Dedifferentiated amniotic fluid mesenchymal stem cell (primary cell): ENCODE measurements at regions not wholly inside any gene's neighbourhood (a gene's known extent, or its start where the extent isn't known, plus 50 kb on each side); places are given as distances from the start of the nearest gene placed in this dataset.
"Not testable (repeated sequence)": the region's sequence is repeated elsewhere in the genome, so short reads cannot be mapped to it uniquely, and the experiment has no call there.

Experiments used
- DNase-seq: peaks from one replicate; pipeline ENCODE4 v3.0.0-alpha.2; 2016; ENCODE audit errors: extremely low spot score

GRCh38 chr11:10955616-10956015 is 97.8 kb upstream of the ZBED5 start:
- DNase-seq = no peak

GRCh38 chr11:10954184-10954583 is 96.3 kb upstream of the ZBED5 start:
- DNase-seq = no peak

GRCh38 chr11:10952872-10953271 is 95.0 kb upstream of the ZBED5 start:
- DNase-seq = no peak

- DNase-seq = not testable (repeated sequence)
Observed at GRCh38 chr11:10947935-10948334, 90.1 kb upstream of the ZBED5 start.

- no peak for DNase-seq
Observed at GRCh38 chr11:10946072-10946471, 88.2 kb upstream of the ZBED5 start.

GRCh38 chr11:10945196-10945595 is 87.3 kb upstream of the ZBED5 start:
- no peak for DNase-seq

- no peak for DNase-seq
Observed at GRCh38 chr11:10943968-10944367, 86.1 kb upstream of the ZBED5 start.

GRCh38 chr11:10942620-10943019 is 84.8 kb upstream of the ZBED5 start:
- no peak for DNase-seq

GRCh38 chr11:10941871-10942270 is 84.0 kb upstream of the ZBED5 start:
- no peak for DNase-seq

- DNase-seq = no peak
Observed at GRCh38 chr11:10941414-10941813, 83.6 kb upstream of the ZBED5 start.

- DNase-seq = no peak
Observed at GRCh38 chr11:10938650-10939387, 81.0 kb upstream of the ZBED5 start.

GRCh38 chr11:10938231-10938630 is 80.4 kb upstream of the ZBED5 start:
- DNase-seq = no peak

GRCh38 chr11:10937385-10937771 is 79.5 kb upstream of the ZBED5 start:
- no peak for DNase-seq

- DNase-seq = no peak
Observed at GRCh38 chr11:10936626-10937384, 79.0 kb upstream of the ZBED5 start.

- DNase-seq = no peak
Observed at GRCh38 chr11:10935015-10935559, 77.2 kb upstream of the ZBED5 start.

- DNase-seq = no peak
Observed at GRCh38 chr11:10934293-10934860, 76.5 kb upstream of the ZBED5 start.

GRCh38 chr11:10933455-10934292 is 75.8 kb upstream of the ZBED5 start:
- peak; percentile 97 for DNase-seq

- no peak for DNase-seq
Observed at GRCh38 chr11:10932976-10933375, 75.1 kb upstream of the ZBED5 start.

GRCh38 chr11:10931761-10932670 is 74.2 kb upstream of the ZBED5 start:
- DNase-seq = no peak

GRCh38 chr11:10930972-10931760 is 73.3 kb upstream of the ZBED5 start:
- DNase-seq = peak; percentile 56
